ENCODE measurements at regions not wholly inside any gene's neighbourhood (a gene's known extent, or its start where the extent isn't known, plus 50 kb on each side); places are given as distances from the start of the nearest gene placed in this dataset.

GRCh38 chr2:19725392-19725791 lies 176.4 kb downstream of the TTC32 start:
- no peak for TF ChIP-seq CTCF (IDR thresholded peaks at IDR 0.05; ENCODE audit: low read depth, low read length)

GRCh38 chr2:19723021-19723420 lies 178.8 kb downstream of the TTC32 start:
- no peak for TF ChIP-seq CTCF (IDR thresholded peaks at IDR 0.05; ENCODE audit: low read depth, low read length)
- H3K4me3 ChIP-seq (ENCODE audit: low read depth, low read length), result no peak overlapping the region

More at GRCh38 chr2:19725392-19725791, 176.4 kb downstream of the TTC32 start:
- no peak overlapping the region for H3K4me3 ChIP-seq (ENCODE audit: low read depth, low read length)

GRCh38 chr2:19722531-19722971 lies 179.2 kb downstream of the TTC32 start:
- no peak for TF ChIP-seq CTCF (IDR thresholded peaks at IDR 0.05; ENCODE audit: low read depth, low read length)
- H3K4me3 ChIP-seq (ENCODE audit: low read depth, low read length), result no peak overlapping the region

- TF ChIP-seq CTCF (IDR thresholded peaks at IDR 0.05; ENCODE audit: low read depth, low read length), result no peak
- no peak overlapping the region for H3K4me3 ChIP-seq (ENCODE audit: low read depth, low read length)
Measured at GRCh38 chr2:19720306-19720705, 181.5 kb downstream of the TTC32 start.

GRCh38 chr2:19719540-19719939 lies 182.2 kb downstream of the TTC32 start:
- no peak for TF ChIP-seq CTCF (IDR thresholded peaks at IDR 0.05; ENCODE audit: low read depth, low read length)
- no peak overlapping the region for H3K4me3 ChIP-seq (ENCODE audit: low read depth, low read length)

GRCh38 chr2:19717446-19717845 lies 184.3 kb downstream of the TTC32 start:
- H3K4me3 ChIP-seq (ENCODE audit: low read depth, low read length), result no peak overlapping the region

GRCh38 chr2:19714926-19715325 lies 186.9 kb downstream of the TTC32 start:
- no peak for TF ChIP-seq CTCF (IDR thresholded peaks at IDR 0.05; ENCODE audit: low read depth, low read length)
- no peak overlapping the region for H3K4me3 ChIP-seq (ENCODE audit: low read depth, low read length)

More at GRCh38 chr2:19717446-19717845, 184.3 kb downstream of the TTC32 start:
- no peak for TF ChIP-seq CTCF (IDR thresholded peaks at IDR 0.05; ENCODE audit: low read depth, low read length)

All from WI38 (cell line).